GM12892 (cell line): ENCODE measurements at regions not wholly inside any gene's neighbourhood (a gene's known extent, or its start where the extent isn't known, plus 50 kb on each side); places are given as distances from the start of the nearest gene placed in this dataset.

Source experiments
- POLR2A ChIP-seq: IDR thresholded peaks from 2 replicates; pipeline ENCODE4 v1.6.1; 2011; ENCODE audit warnings: low read depth, low read length, control low read depth
- POLR2AphosphoS5 ChIP-seq: IDR thresholded peaks from 2 replicates; pipeline ENCODE4 v1.6.1; 2011; ENCODE audit warnings: low read depth, low read length, control low read depth
- TAF1 ChIP-seq: IDR thresholded peaks from 2 replicates; pipeline ENCODE4 v1.6.1; 2011; ENCODE audit warnings: low read depth, mild to moderate bottlenecking, control low read depth, low read length, borderline replicate concordance

GRCh38 chr1:193321242-193321840 lies 134.9 kb upstream of the B3GALT2 start:
- TF ChIP-seq POLR2AphosphoS5 (no peak), POLR2A (no peak), TAF1 (no peak)
